Liver (tissue), 8 donors: ENCODE measurements at regions not wholly inside any gene's neighbourhood (a gene's known extent, or its start where the extent isn't known, plus 50 kb on each side); places are given as distances from the start of the nearest gene placed in this dataset.

Source experiments
- DNase-seq: peaks from one replicate; pipeline ENCODE4 v3.0.0-alpha.2; 2017; ENCODE audit warnings: low spot score
- H3K27ac ChIP-seq, 2 donors: one replicate each; pipeline ENCODE4 v1.7.0; 2013; ENCODE audit warnings: inconsistent platforms in 2 of 2, low read length in 2 of 2, control low read depth in 1 of 2, low read depth in 1 of 2, mild to moderate bottlenecking in 1 of 2
- H3K27me3 ChIP-seq, 4 donors: one replicate each; pipeline versions ENCODE4 v1.6.1 to v1.7.0; 2013; ENCODE audit warnings: low read length in 3 of 4, inconsistent platforms in 1 of 4, mild to moderate bottlenecking in 1 of 4, moderate library complexity in 1 of 4; ENCODE audit not compliant: control insufficient read depth in 4 of 4, insufficient read depth in 4 of 4
- H3K36me3 ChIP-seq, 4 donors: one replicate each; pipeline versions ENCODE4 v1.6.1 to v1.7.0; 2013; ENCODE audit warnings: low read length in 3 of 4, mild to moderate bottlenecking in 3 of 4, low read depth in 1 of 4, moderate library complexity in 1 of 4; ENCODE audit not compliant: control insufficient read depth in 4 of 4, insufficient read depth in 3 of 4
- H3K4me1 ChIP-seq, 4 donors: one replicate each; pipeline versions ENCODE4 v1.6.1 to v1.7.0; 2013; ENCODE audit warnings: low read length in 3 of 4, mild to moderate bottlenecking in 3 of 4, moderate library complexity in 1 of 4; ENCODE audit not compliant: control insufficient read depth in 4 of 4, insufficient read depth in 4 of 4
- H3K4me3 ChIP-seq, 3 donors: one replicate each; pipeline versions ENCODE4 v1.6.1 to v1.7.0; 2013; ENCODE audit warnings: low read length in 3 of 3, control low read depth in 1 of 3, low read depth in 1 of 3, mild to moderate bottlenecking in 1 of 3
- H3K9ac ChIP-seq, 2 donors: one replicate each; pipeline ENCODE4 v1.7.0; 2013; ENCODE audit warnings: low read length in 2 of 2, mild to moderate bottlenecking in 2 of 2, moderate library complexity in 2 of 2, control low read depth in 1 of 2, low read depth in 1 of 2
- H3K9me3 ChIP-seq, 4 donors: one replicate each; pipeline versions ENCODE4 v1.6.1 to v1.7.0; 2013; ENCODE audit warnings: low read length in 3 of 4; ENCODE audit not compliant: control insufficient read depth in 4 of 4
- CTCF ChIP-seq: fragments of 150-350 bp; IDR thresholded peaks from 2 replicates; pipeline ENCODE4 v1.5.1; 2017; ENCODE audit warnings: improper control_type of control experiment, low read depth, low read length; ENCODE audit not compliant: missing input control
- FOXA1 ChIP-seq: IDR thresholded peaks from 2 replicates; pipeline ENCODE4 v1.6.1; 2016; ENCODE audit warnings: antibody characterized with exemption
- FOXA2 ChIP-seq: IDR thresholded peaks from 2 replicates; pipeline ENCODE4 v1.6.1; 2016; ENCODE audit warnings: antibody characterized with exemption
- GABPA ChIP-seq, 2 donors: IDR thresholded peaks in 1 of 2; conservative IDR thresholded peaks in 1 of 2; 2 replicates each; pipeline ENCODE4 v1.6.1; 2016; ENCODE audit warnings: antibody characterized with exemption in 2 of 2, mild to moderate bottlenecking in 1 of 2, moderate library complexity in 1 of 2
- HNF4A ChIP-seq, 2 donors: conservative IDR thresholded peaks; 2 replicates each; pipeline ENCODE4 v1.6.1; 2016; ENCODE audit warnings: antibody characterized with exemption in 2 of 2, mild to moderate bottlenecking in 2 of 2
- HNF4G ChIP-seq: IDR thresholded peaks from 2 replicates; pipeline ENCODE4 v1.6.1; 2016; ENCODE audit warnings: antibody characterized with exemption
- NR2F2 ChIP-seq: IDR thresholded peaks from 2 replicates; pipeline ENCODE4 v1.6.1; 2016; ENCODE audit warnings: antibody characterized with exemption
- RAD21 ChIP-seq, 2 donors: IDR thresholded peaks; 2 replicates each; pipeline ENCODE4 v1.6.1; 2016; ENCODE audit warnings: antibody characterized with exemption in 2 of 2, mild to moderate bottlenecking in 2 of 2
- REST ChIP-seq: IDR thresholded peaks from 2 replicates; pipeline ENCODE4 v1.6.1; 2016; ENCODE audit warnings: antibody characterized with exemption, mild to moderate bottlenecking
- RXRA ChIP-seq, 2 donors: IDR thresholded peaks; 2 replicates each; pipeline ENCODE4 v1.6.1; 2017 to 2018; ENCODE audit warnings: antibody characterized with exemption in 2 of 2, mild to moderate bottlenecking in 1 of 2
- SP1 ChIP-seq: IDR thresholded peaks from 2 replicates; pipeline ENCODE4 v1.6.1; 2018; ENCODE audit warnings: antibody characterized with exemption, mild to moderate bottlenecking
- TAF1 ChIP-seq: conservative IDR thresholded peaks from 2 replicates; pipeline ENCODE4 v1.6.1; 2016; ENCODE audit warnings: antibody characterized with exemption, mild to moderate bottlenecking
- YY1 ChIP-seq: IDR thresholded peaks from 2 replicates; pipeline ENCODE4 v1.6.1; 2016; ENCODE audit warnings: antibody characterized with exemption, mild to moderate bottlenecking
- WGBS: extraction: QIAGEN DNeasy Blood & Tissue Kit; methylation state at CpG from one replicate; pipeline ENCODE4 v1.1.7; 2013; 5-methylcytosine and 5-hydroxymethylcytosine counted together
- TF ChIP-seq, protein P1 (sequence below): IDR thresholded peaks from 2 replicates; pipeline ENCODE4 v1.6.1; 2016; ENCODE audit warnings: antibody characterized with exemption
- donor health status: healthy.
- donor health status: healthy.
- donor health status: healthy.
- donor health status: healthy.
- donor health status: healthy.

DNA sequence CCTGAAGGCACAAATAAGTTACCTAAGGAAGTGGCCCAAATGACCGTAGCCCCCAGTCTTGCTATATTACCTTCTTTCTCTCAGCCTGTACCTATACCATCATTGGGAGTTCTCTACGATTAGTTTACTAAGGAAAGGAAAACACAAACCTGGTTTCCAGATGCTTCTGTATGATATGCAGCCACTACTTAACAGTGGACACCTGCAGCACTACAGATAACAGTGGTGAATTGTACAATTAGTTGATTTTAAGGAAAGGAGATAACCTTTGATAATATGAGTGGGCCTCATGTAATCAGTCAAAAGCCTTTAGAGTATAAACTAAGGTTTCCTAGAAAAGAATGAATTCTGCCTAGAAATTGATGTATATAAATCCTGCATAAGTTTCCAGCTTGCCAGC lies 1157.4 kb downstream of the KCNT2 start (continued):
- TF ChIP-seq CTCF = no peak
- no peak for TF ChIP-seq TAF1

DNA sequence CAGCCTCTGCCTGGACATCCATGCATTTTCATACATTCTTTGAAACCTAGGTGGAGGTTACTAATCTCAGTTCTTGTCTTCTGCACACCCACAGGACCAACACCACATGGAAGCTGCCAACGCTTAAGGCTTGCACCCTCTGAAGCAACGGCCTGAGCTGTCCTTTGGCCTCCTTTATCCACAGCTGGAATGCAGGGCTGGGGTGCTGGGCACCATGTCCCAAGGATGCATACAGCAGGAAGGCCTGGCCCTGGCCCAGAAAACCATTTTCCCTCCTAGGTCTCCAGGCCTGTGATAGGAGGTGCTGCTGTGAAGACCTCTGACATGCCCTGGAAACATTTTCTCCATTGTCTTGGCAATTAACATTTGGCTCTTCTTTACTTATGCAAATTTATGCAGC lies 1168.6 kb downstream of the KCNT2 start:
- WGBS = 80% methylated on average over 2 of the region's 2 CpGs
- Histone ChIP-seq H3K36me3 (no peaks in the 10 kb centered on the region), H3K9ac (no peak overlapping the region), H3K4me1 (no peaks in the 10 kb centered on the region), H3K4me3 (no peak overlapping the region), H3K9me3 (no peaks in the 10 kb centered on the region), H3K27ac (no peak overlapping the region), H3K27me3 (no peaks in the 10 kb centered on the region)
- no peak for DNase-seq
- TF ChIP-seq FOXA2 (no peak), REST (no peak), HNF4G (no peak), GABPA (IDR thresholded peaks at IDR 0.05 in 1 of 2, conservative IDR thresholded peaks at IDR 0.05 in 1 of 2) (no peak), TAF1 (no peak), FOXA1 (no peak), RAD21 (IDR thresholded peaks at IDR 0.05) (no peak), HNF4A (conservative IDR thresholded peaks at IDR 0.05) (no peak), NR2F2 (no peak), SP1 (no peak), RXRA (IDR thresholded peaks at IDR 0.05) (no peak), YY1 (no peak), CTCF (no peak)
- TF ChIP-seq, protein P1, sequence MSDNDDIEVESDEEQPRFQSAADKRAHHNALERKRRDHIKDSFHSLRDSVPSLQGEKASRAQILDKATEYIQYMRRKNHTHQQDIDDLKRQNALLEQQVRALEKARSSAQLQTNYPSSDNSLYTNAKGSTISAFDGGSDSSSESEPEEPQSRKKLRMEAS = no peak
